AG04450 (cell line): ENCODE measurements at regions not wholly inside any gene's neighbourhood (a gene's known extent, or its start where the extent isn't known, plus 50 kb on each side); places are given as distances from the start of the nearest gene placed in this dataset.

Source experiments
- CTCF ChIA-PET: fragments of 300-600, 350-600 bp; formaldehyde crosslinking; extraction: SDS; loops from one replicate; lab custom pipeline; 2022; ENCODE audit warnings: antibody characterized with exemption, inconsistent platforms; lab: Charles Lee
- POLR2A ChIA-PET: fragments of 350-600 bp; formaldehyde crosslinking; extraction: SDS; loops from one replicate; lab custom pipeline; 2021; ENCODE audit warnings: antibody characterized with exemption, inconsistent platforms; lab: Yijun Ruan, JAX
- DNase-seq: peaks from one replicate; pipeline ENCODE4 v3.0.0-alpha.2; 2011; ENCODE audit warnings: low read depth, low spot score
- H3K27ac ChIP-seq: one replicate; pipeline ENCODE4 v1.5.1; 2012; ENCODE audit warnings: low read depth, low read length, control low read depth
- H3K27me3 ChIP-seq: one replicate; pipeline ENCODE4 v1.6.0; 2012; ENCODE audit warnings: low read length; ENCODE audit not compliant: control insufficient read depth, insufficient read depth
- H3K4me3 ChIP-seq: 2 replicates; pipeline ENCODE4 v1.5.1; 2011; ENCODE audit warnings: mild to moderate bottlenecking, low read depth, low read length, control low read depth
- H3K9me3 ChIP-seq: 2 replicates; pipeline ENCODE4 v1.5.1; 2012; ENCODE audit warnings: low read length; ENCODE audit not compliant: control insufficient read depth, insufficient read depth
- TF ChIP-seq, protein P1 (sequence below): IDR thresholded peaks from 2 replicates; pipeline ENCODE4 v1.5.1; 2011; ENCODE audit warnings: low read depth, low read length, control low read depth, inconsistent platforms

DNA sequence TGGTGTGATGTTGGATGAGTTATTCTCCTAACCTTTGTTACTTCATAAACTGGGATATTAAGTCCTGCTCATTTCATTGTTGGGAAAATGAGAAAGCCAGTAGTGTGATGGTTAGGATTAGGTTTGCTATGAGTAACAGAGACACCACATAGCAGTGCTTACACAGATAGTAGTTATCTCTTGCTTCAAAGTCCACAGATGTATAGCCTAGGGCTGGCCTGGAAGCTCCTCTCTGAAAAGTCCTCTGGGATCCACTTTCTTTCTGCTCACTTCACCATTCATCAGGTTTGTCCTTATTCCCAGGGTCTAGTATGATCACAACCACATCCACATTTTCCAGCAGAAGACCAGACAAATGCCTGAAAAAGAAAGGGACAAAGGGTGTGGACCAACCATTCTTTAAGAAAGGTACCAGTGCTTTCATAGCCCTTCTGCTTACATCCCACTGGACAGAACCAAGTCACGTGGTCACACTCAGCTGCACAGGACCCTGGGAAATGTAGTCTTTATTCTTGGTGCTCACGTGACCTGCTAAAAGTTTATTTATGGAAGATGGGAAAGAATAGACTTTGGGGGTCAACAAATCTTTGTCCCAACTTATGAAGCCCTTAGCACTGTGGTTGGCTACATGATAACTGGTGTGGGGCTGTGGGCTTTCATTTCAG lies 108.9 kb downstream of the INSIG2 start:
- TF ChIP-seq, protein P1, sequence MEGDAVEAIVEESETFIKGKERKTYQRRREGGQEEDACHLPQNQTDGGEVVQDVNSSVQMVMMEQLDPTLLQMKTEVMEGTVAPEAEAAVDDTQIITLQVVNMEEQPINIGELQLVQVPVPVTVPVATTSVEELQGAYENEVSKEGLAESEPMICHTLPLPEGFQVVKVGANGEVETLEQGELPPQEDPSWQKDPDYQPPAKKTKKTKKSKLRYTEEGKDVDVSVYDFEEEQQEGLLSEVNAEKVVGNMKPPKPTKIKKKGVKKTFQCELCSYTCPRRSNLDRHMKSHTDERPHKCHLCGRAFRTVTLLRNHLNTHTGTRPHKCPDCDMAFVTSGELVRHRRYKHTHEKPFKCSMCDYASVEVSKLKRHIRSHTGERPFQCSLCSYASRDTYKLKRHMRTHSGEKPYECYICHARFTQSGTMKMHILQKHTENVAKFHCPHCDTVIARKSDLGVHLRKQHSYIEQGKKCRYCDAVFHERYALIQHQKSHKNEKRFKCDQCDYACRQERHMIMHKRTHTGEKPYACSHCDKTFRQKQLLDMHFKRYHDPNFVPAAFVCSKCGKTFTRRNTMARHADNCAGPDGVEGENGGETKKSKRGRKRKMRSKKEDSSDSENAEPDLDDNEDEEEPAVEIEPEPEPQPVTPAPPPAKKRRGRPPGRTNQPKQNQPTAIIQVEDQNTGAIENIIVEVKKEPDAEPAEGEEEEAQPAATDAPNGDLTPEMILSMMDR, result no peak

DNA sequence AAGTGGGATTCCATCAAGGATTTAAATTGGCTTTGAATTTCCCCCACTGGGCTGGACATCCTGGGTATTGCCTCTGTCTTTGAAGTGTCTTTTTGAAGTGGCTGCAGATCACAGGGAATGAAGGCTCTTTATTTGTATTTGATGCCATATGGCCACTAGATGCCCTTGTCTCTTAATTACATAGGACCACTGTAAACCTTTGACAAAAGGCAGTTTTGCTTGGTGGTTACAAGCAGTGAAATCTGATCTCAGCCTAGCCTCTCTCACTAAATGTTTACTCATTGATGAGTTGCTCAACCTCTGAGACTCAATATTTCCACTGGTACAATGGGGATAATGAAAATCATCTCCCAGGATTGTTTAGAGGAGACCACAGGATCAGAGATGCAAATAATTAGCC lies 102.2 kb downstream of the INSIG2 start:
- CTCF ChIA-PET, result no interaction called here
- H3K27me3 ChIP-seq, result no peaks in the 10 kb centered on the region
- no peak overlapping the region for H3K4me3 ChIP-seq
- no peak for DNase-seq
- TF ChIP-seq, protein P1, result no peak
- POLR2A ChIA-PET, result no interaction called here
- H3K9me3 ChIP-seq, result no peaks in the 10 kb centered on the region; the same call in 1 of the 2 replicates
- H3K27ac ChIP-seq, result no peak overlapping the region

More for the DNA sequence above, 108.9 kb downstream of the INSIG2 start:
- Histone ChIP-seq H3K27ac (no peak overlapping the region), H3K4me3 (no peak overlapping the region), H3K9me3 (no peaks in the 10 kb centered on the region), H3K27me3 (no peaks in the 10 kb centered on the region)
- POLR2A ChIA-PET, result no interaction called here
- CTCF ChIA-PET, result no interaction called here
- no peak for DNase-seq

DNA sequence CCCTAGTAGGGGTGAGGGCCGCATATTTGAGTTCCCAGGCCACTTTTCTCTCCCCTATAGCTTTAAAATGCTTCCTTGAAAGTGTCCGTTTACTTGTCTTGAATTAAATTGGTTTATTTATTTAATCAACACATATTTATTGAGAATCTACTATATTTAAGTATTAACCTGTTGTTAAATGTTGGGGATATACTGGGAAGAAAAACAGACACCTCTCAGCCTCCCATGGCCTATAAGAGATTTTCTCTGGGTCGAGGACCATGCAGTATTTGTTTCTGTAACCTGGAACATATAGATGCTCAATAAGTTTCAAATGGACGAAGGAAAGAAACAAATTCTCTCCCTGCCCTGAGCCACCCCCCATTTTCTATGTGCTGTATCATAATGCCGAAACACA lies 98.6 kb downstream of the INSIG2 start:
- TF ChIP-seq, protein P1, result no peak
- peak overlapping the region; percentile 72 for H3K4me3 ChIP-seq
- H3K27me3 ChIP-seq, result peaks cover 13% of the 10 kb centered on the region
- DNase-seq, result no peak
- ChIA-PET CTCF (interaction anchor here (0.6 to 1.9 kb wide), 3 partner anchors 15 to 140 kb away, joined by 3 to 8 read pairs (median 6); no protein-coding TSS in a partner anchor), POLR2A (no interaction called here)
- no peaks in the 10 kb centered on the region; the same call in 1 of the 2 replicates for H3K9me3 ChIP-seq
- peak overlapping the region; percentile 70 for H3K27ac ChIP-seq

DNA sequence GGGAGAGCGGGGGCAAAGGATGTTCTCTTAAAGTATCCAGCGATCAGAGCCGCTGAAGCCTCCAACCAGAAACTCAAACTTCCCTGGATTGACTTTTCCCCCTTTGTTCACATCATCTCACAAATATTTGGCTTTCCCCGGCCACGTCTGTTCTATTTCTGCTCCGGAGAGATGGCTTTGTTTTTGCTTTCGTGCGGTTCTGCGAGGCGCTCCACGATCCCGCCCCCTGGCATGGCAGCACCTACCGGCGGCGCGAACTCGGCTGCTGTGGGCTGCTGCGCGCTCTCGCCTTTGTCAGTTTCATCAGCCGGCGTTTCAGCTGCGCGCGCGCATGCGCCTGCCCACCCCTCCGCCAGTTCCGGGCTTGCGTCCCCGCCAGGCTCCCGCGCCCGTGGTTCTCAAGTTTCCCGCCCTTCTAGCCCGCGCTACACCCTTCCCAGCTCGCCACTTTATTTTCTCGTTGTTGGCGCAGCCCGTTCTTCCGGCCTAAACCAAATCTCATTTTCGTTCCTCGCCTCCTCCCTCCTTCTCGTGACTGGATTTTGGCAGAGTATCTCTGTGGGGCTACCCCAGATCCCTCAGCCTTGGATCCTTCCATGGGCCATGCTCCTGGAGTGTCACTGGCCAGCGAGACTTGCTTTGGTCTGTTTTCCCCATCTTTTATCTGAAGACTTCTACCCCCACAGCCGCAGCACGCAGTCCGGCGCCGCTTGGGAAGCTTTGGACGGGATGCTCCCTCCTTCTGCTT lies 98.0 kb downstream of the INSIG2 start:
- H3K9me3 ChIP-seq, result no peaks in the 10 kb centered on the region; the same call in 1 of the 2 replicates
- peak overlapping the region; percentile 72 for H3K4me3 ChIP-seq
- H3K27ac ChIP-seq, result peak overlapping the region; percentile 70
- peaks cover 13% of the 10 kb centered on the region for H3K27me3 ChIP-seq
- peak; percentile 70 for DNase-seq
- TF ChIP-seq, protein P1, result no peak; the same call in 1 of the 2 replicates
- POLR2A ChIA-PET, result no interaction called here
- CTCF ChIA-PET, result interaction anchor here (1.1 to 1.9 kb wide), 3 partner anchors 16 to 183 kb away, joined by 3 to 8 read pairs (median 6); no protein-coding TSS in a partner anchor
